Hepatocyte (in vitro differentiated cells): ENCODE measurements at regions not wholly inside any gene's neighbourhood (a gene's known extent, or its start where the extent isn't known, plus 50 kb on each side); places are given as distances from the start of the nearest gene placed in this dataset.

Experiments
- DNase-seq: peaks from one replicate; pipeline ENCODE4 v3.0.0-alpha.2; 2016; ENCODE audit warnings: low spot score
- H2AFZ ChIP-seq: fragments of 200-600 bp; sonication (generic); 2 replicates; pipeline ENCODE4 v1.6.0; 2016; ENCODE audit warnings: antibody characterized with exemption, mild to moderate bottlenecking
- H3K27ac ChIP-seq: fragments of 200-600 bp; sonication (generic); 2 replicates; pipeline ENCODE4 v1.5.1; 2016; ENCODE audit warnings: mild to moderate bottlenecking
- H3K27me3 ChIP-seq: fragments of 200-600 bp; sonication (generic); 2 replicates; pipeline ENCODE4 v1.6.1; 2016
- H3K36me3 ChIP-seq: fragments of 200-600 bp; sonication (generic); replicated peaks from 2 replicates; pipeline ENCODE4 v1.5.1; 2016; ENCODE audit warnings: low read depth; ENCODE audit not compliant: insufficient read depth
- H3K4me1 ChIP-seq: fragments of 200-600 bp; sonication (generic); 2 replicates; pipeline ENCODE4 v1.5.1; 2016; ENCODE audit warnings: mild to moderate bottlenecking, moderate library complexity; ENCODE audit not compliant: insufficient read depth
- H3K4me2 ChIP-seq: fragments of 200-600 bp; sonication (generic); 2 replicates; pipeline ENCODE4 v1.6.0; 2016
- H3K4me3 ChIP-seq: fragments of 200-600 bp; sonication (generic); 2 replicates; pipeline ENCODE4 v1.5.1; 2016; ENCODE audit warnings: mild to moderate bottlenecking
- H3K79me2 ChIP-seq: fragments of 200-600 bp; sonication (generic); 2 replicates; pipeline ENCODE4 v1.6.0; 2017; ENCODE audit warnings: mild to moderate bottlenecking
- H3K9me2 ChIP-seq: fragments of 200-600 bp; sonication (generic); replicated peaks from 2 replicates; pipeline ENCODE4 v1.6.0; 2017; ENCODE audit warnings: mild to moderate bottlenecking; ENCODE audit not compliant: insufficient read depth
- H3K9me3 ChIP-seq: fragments of 200-600 bp; sonication (generic); 2 replicates; pipeline ENCODE4 v1.5.1; 2016; ENCODE audit warnings: low read depth, mild to moderate bottlenecking
- H4K20me1 ChIP-seq: fragments of 200-600 bp; sonication (generic); 2 replicates; pipeline ENCODE4 v1.6.0; 2016; ENCODE audit warnings: mild to moderate bottlenecking; ENCODE audit not compliant: insufficient read depth, poor library complexity, severe bottlenecking
- EZH2 ChIP-seq: fragments of 200-600 bp; sonication (generic); IDR thresholded peaks from 2 replicates; pipeline ENCODE4 v1.6.1; 2016; ENCODE audit warnings: antibody characterized with exemption, mild to moderate bottlenecking, borderline replicate concordance
- EZH2phosphoT487 ChIP-seq: fragments of 200-600 bp; sonication (generic); IDR thresholded peaks from one replicate; pipeline ENCODE4 v1.6.1; 2018; ENCODE audit warnings: antibody characterized with exemption, mild to moderate bottlenecking, low read depth, moderate library complexity; ENCODE audit not compliant: unreplicated experiment, severe bottlenecking
- WGBS: methylation state at CpG from one replicate; pipeline ENCODE4 v1.1.6; 2016; ENCODE audit warnings: low lambda C conversion rate; ENCODE audit errors: missing lambda C conversion rate; 5-methylcytosine and 5-hydroxymethylcytosine counted together
- TF ChIP-seq, protein P1 (sequence below): fragments of 200-600 bp; sonication (generic); IDR thresholded peaks from 2 replicates; pipeline ENCODE4 v1.5.1; 2016; ENCODE audit warnings: antibody characterized with exemption, mild to moderate bottlenecking; ENCODE audit not compliant: poor library complexity

DNA sequence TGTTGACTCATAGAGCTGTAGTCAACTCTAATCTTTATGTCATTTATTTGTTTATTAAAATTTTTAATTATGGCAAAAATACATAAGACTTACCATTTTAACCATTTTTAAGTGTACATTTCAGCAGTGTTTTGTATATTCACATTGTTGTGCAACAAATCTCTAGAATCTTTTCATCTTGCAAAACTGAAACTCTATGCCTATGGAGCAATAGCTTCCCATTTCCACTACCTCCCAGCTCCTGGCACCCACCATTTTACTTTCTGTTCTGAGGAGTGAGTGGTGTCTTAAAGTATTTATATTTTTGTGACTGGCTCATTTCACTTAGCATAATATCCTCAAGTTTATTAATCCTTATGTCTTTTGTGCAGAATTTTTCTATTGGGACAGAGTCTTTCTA is 181.0 kb downstream of the GPAT3 start:
- Histone ChIP-seq H3K36me3 (no peaks in the 10 kb centered on the region), H3K79me2 (no peaks in the 10 kb centered on the region), H3K9me3 (no peaks in the 10 kb centered on the region), H3K27ac (no peak overlapping the region), H3K4me1 (no peaks in the 10 kb centered on the region), H4K20me1 (no peaks in the 10 kb centered on the region), H3K27me3 (no peaks in the 10 kb centered on the region), H3K9me2 (no peaks in the 10 kb centered on the region), H3K4me2 (no peak overlapping the region), H3K4me3 (no peak overlapping the region), H2AFZ (no peak overlapping the region)
- no peak for DNase-seq
- no peak for TF ChIP-seq EZH2
- TF ChIP-seq, protein P1, sequence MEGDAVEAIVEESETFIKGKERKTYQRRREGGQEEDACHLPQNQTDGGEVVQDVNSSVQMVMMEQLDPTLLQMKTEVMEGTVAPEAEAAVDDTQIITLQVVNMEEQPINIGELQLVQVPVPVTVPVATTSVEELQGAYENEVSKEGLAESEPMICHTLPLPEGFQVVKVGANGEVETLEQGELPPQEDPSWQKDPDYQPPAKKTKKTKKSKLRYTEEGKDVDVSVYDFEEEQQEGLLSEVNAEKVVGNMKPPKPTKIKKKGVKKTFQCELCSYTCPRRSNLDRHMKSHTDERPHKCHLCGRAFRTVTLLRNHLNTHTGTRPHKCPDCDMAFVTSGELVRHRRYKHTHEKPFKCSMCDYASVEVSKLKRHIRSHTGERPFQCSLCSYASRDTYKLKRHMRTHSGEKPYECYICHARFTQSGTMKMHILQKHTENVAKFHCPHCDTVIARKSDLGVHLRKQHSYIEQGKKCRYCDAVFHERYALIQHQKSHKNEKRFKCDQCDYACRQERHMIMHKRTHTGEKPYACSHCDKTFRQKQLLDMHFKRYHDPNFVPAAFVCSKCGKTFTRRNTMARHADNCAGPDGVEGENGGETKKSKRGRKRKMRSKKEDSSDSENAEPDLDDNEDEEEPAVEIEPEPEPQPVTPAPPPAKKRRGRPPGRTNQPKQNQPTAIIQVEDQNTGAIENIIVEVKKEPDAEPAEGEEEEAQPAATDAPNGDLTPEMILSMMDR, result no peak

DNA sequence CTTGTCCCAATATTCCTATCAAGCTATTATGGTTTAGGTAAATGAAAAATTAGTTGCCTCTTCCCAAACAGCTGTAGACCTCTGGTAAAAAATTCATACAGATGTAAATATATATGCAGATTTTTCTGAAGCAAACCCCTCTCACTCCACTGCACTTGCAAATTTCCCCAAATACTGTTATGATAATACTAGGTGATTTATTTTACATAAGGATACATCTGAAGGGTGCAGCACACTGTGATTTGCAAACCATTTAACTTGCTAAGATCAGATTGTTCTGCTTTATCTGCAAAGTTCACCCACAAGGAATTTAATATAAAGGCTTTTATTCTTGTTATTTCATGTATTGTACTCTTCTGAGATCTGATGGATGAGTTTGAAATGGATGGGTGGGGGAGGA is 177.0 kb downstream of the GPAT3 start:
- Histone ChIP-seq H3K27ac (no peak overlapping the region), H3K9me3 (no peaks in the 10 kb centered on the region), H3K9me2 (no peaks in the 10 kb centered on the region), H3K27me3 (no peaks in the 10 kb centered on the region), H3K4me1 (no peaks in the 10 kb centered on the region), H3K4me3 (no peak overlapping the region), H3K36me3 (no peaks in the 10 kb centered on the region), H3K4me2 (no peak overlapping the region), H3K79me2 (no peaks in the 10 kb centered on the region), H2AFZ (no peak overlapping the region), H4K20me1 (no peaks in the 10 kb centered on the region)
- DNase-seq, result no peak
- TF ChIP-seq, protein P1, result no peak
- no peak for TF ChIP-seq EZH2
- no peak for TF ChIP-seq EZH2phosphoT487

DNA sequence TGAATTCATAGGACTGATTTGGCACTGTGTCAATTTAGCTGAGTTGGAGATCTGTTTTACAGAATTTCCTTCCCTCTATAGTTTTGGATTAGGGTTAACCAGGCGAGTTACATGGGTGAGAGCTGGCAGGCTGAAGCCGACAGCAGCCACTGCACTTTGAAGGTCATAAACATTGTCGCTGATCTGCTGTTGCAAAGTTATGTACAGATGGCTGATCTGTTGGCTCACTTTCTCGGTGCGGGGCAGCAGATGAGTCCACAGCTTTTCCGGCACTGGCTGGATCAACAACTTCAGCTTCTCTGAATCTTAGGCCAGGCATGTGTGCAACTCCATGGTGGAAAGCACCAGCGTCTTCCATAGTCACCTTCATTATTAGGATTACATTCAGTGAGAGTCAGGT is 173.7 kb downstream of the GPAT3 start:
- Histone ChIP-seq H3K9me2 (no peaks in the 10 kb centered on the region), H3K9me3 (no peaks in the 10 kb centered on the region), H3K27me3 (no peaks in the 10 kb centered on the region), H3K79me2 (no peaks in the 10 kb centered on the region), H3K4me2 (no peak overlapping the region), H2AFZ (no peak overlapping the region), H4K20me1 (no peaks in the 10 kb centered on the region), H3K27ac (no peak overlapping the region), H3K4me1 (no peaks in the 10 kb centered on the region), H3K4me3 (no peak overlapping the region), H3K36me3 (no peaks in the 10 kb centered on the region)
- TF ChIP-seq EZH2phosphoT487, result no peak
- TF ChIP-seq EZH2, result no peak
- TF ChIP-seq, protein P1, result no peak
- no peak for DNase-seq
- WGBS, result 81% methylated on average over 7 of the region's 7 CpGs

DNA sequence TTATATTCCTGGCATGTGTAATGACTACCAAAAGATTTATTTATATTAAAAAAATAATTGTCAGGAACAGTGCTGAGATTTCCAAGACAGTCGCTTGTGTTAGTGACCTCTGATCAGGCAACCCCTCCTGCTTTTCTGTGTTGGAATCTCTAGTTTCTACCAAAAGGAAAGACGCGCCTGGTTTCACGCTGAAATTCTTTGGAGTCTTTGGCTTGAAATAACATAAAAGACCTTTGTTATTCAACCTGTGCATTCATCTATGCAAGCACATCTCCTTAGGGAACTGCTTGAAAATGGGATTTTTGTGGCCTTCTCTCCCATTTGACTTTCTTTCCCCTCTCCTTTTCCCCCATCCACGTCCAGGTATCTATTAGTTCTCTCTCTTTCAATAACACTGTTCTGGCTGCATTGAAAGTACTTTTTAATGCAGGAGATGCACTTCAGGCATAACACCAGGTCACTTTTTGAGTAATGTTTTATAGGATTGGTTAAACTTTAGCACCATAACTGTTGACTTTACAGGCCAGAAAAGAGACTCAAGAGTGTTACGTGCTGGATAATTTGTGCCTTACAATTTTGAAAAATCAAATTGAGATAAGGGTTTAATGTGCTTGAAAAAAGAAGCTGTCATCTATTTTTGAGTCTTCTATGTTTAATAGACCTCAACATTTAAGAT is 172.7 kb downstream of the GPAT3 start:
- WGBS, result 74% methylated on average over 6 of the region's 6 CpGs
- Histone ChIP-seq H2AFZ (no peak overlapping the region), H3K4me1 (no peaks in the 10 kb centered on the region)

More for the DNA sequence above, 172.7 kb downstream of the GPAT3 start:
- Histone ChIP-seq H3K9me2 (no peaks in the 10 kb centered on the region), H3K36me3 (no peaks in the 10 kb centered on the region), H3K4me3 (no peak overlapping the region), H3K9me3 (no peaks in the 10 kb centered on the region), H3K27me3 (no peaks in the 10 kb centered on the region), H4K20me1 (no peaks in the 10 kb centered on the region), H3K4me2 (no peak overlapping the region), H3K27ac (no peak overlapping the region), H3K79me2 (no peaks in the 10 kb centered on the region)
- TF ChIP-seq, protein P1, result no peak
- TF ChIP-seq EZH2phosphoT487 (no peak), EZH2 (no peak)
- DNase-seq, result no peak
